ENCODE measurements at regions not wholly inside any gene's neighbourhood (a gene's known extent, or its start where the extent isn't known, plus 50 kb on each side); places are given as distances from the start of the nearest gene placed in this dataset.
"Not testable (repeated sequence)": the region's sequence is repeated elsewhere in the genome, so short reads cannot be mapped to it uniquely, and the experiment has no call there.

DNA sequence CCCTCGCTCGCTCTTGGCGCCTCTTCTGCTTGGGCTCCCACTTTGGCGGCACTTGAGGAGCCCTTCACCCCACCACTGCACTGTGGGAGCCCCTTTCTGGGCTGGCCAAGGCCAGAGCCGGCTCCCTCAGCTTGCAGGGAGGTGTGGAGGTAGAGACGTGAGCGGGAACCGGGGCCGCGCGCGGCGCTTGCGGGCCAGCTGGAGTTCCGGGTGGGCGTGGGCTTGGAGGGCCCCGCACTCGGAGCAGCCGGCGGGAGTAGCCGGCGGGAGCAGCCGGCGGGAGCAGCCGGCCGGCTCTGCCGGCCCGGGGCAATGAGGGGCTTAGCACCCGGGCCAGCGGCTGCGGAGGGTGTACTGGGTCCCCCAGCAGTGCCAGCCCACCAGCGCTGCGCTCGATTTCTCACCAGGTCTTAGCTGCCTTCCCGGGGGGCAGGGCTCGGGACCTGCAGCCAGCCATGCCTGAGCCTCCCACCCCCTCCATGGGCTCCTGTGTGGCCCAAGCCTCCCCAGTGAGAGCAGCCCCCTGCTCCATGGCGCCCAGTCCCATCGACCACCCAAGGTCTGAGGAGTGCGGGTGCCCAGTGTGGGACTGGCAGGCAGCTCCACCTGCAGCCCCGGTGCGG lies 714.0 kb downstream of the CDH9 start:
- TF ChIP-seq, protein P1, sequence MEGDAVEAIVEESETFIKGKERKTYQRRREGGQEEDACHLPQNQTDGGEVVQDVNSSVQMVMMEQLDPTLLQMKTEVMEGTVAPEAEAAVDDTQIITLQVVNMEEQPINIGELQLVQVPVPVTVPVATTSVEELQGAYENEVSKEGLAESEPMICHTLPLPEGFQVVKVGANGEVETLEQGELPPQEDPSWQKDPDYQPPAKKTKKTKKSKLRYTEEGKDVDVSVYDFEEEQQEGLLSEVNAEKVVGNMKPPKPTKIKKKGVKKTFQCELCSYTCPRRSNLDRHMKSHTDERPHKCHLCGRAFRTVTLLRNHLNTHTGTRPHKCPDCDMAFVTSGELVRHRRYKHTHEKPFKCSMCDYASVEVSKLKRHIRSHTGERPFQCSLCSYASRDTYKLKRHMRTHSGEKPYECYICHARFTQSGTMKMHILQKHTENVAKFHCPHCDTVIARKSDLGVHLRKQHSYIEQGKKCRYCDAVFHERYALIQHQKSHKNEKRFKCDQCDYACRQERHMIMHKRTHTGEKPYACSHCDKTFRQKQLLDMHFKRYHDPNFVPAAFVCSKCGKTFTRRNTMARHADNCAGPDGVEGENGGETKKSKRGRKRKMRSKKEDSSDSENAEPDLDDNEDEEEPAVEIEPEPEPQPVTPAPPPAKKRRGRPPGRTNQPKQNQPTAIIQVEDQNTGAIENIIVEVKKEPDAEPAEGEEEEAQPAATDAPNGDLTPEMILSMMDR (IDR thresholded peaks at IDR 0.05) = not testable (repeated sequence)
- not testable (repeated sequence) for TF ChIP-seq POLR2AphosphoS5 (IDR thresholded peaks at IDR 0.05)

All from sigmoid colon (tissue), 4 donors.